ENCODE measurements at regions not wholly inside any gene's neighbourhood (a gene's known extent, or its start where the extent isn't known, plus 50 kb on each side); places are given as distances from the start of the nearest gene placed in this dataset.

GRCh38 chr6:43980004-43980795 lies 147.1 kb downstream of the MRPL14 start:
- DNase-seq = no peak

- no peak for DNase-seq
These were observed 147.7 kb downstream of the MRPL14 start for GRCh38 chr6:43979525-43979924.

- no peak for DNase-seq
These were observed 148.5 kb downstream of the MRPL14 start for GRCh38 chr6:43978473-43979346.

- no peak for DNase-seq
These were observed 149.7 kb downstream of the MRPL14 start for GRCh38 chr6:43977404-43978111.

GRCh38 chr6:43976706-43977403 lies 150.4 kb downstream of the MRPL14 start:
- DNase-seq = no peak

GRCh38 chr6:43974643-43975230 lies 152.5 kb downstream of the MRPL14 start:
- no peak for DNase-seq

- DNase-seq = no peak
These were observed 153.9 kb downstream of the MRPL14 start for GRCh38 chr6:43973357-43973756.

- no peak for DNase-seq
These were observed 154.3 kb downstream of the MRPL14 start for GRCh38 chr6:43972913-43973300.

- DNase-seq = no peak
These were observed 154.9 kb downstream of the MRPL14 start for GRCh38 chr6:43972179-43972912.

GRCh38 chr6:43971776-43972126 lies 155.5 kb downstream of the MRPL14 start:
- no peak for DNase-seq

- no peak for DNase-seq
These were observed 156.1 kb downstream of the MRPL14 start for GRCh38 chr6:43970913-43971775.

- no peak for DNase-seq
These were observed 157.0 kb downstream of the MRPL14 start for GRCh38 chr6:43970068-43970912.

GRCh38 chr6:43969158-43969981 lies 157.9 kb downstream of the MRPL14 start:
- DNase-seq = no peak

- no peak for DNase-seq
These were observed 158.9 kb downstream of the MRPL14 start for GRCh38 chr6:43968110-43968965.

GRCh38 chr6:43967719-43968091 lies 159.5 kb downstream of the MRPL14 start:
- DNase-seq = no peak

GRCh38 chr6:43966853-43967718 lies 160.2 kb downstream of the MRPL14 start:
- DNase-seq = no peak

GRCh38 chr6:43966374-43966658 lies 160.9 kb downstream of the MRPL14 start:
- DNase-seq = no peak
